ENCODE measurements at regions not wholly inside any gene's neighbourhood (a gene's known extent, or its start where the extent isn't known, plus 50 kb on each side); places are given as distances from the start of the nearest gene placed in this dataset.
"Not testable (repeated sequence)": the region's sequence is repeated elsewhere in the genome, so short reads cannot be mapped to it uniquely, and the experiment has no call there.

- no peak for DNase-seq
Measured at GRCh38 chr15:70522323-70522966, 240.9 kb downstream of the UACA start.

GRCh38 chr15:70521576-70522322, 241.6 kb downstream of the UACA start:
- DNase-seq, result no peak

GRCh38 chr15:70519616-70520015, 243.7 kb downstream of the UACA start:
- no peak for DNase-seq

- DNase-seq, result no peak
Measured at GRCh38 chr15:70519004-70519365, 244.4 kb downstream of the UACA start.

- no peak for DNase-seq
Measured at GRCh38 chr15:70518201-70519003, 245.0 kb downstream of the UACA start.

- DNase-seq, result no peak
Measured at GRCh38 chr15:70517194-70517590, 246.2 kb downstream of the UACA start.

GRCh38 chr15:70516408-70517193, 246.8 kb downstream of the UACA start:
- DNase-seq, result no peak

- DNase-seq, result no peak
Measured at GRCh38 chr15:70514251-70514650, 249.1 kb downstream of the UACA start.

GRCh38 chr15:70513819-70514218, 249.5 kb downstream of the UACA start:
- DNase-seq, result no peak

- peak; percentile 19 to 76 (median 31) for DNase-seq
Measured at GRCh38 chr15:70512772-70513362, 250.5 kb downstream of the UACA start.

- not testable (repeated sequence) for DNase-seq
Measured at GRCh38 chr15:70511972-70512587, 251.3 kb downstream of the UACA start.

- DNase-seq, result no peak
Measured at GRCh38 chr15:70510433-70510832, 252.9 kb downstream of the UACA start.

- no peak for DNase-seq
Measured at GRCh38 chr15:70509731-70510143, 253.6 kb downstream of the UACA start.

GRCh38 chr15:70509282-70509662, 254.1 kb downstream of the UACA start:
- DNase-seq, result peak in 1 of 5 donors; percentile 49

GRCh38 chr15:70508561-70509281, 254.6 kb downstream of the UACA start:
- no peak for DNase-seq

GRCh38 chr15:70507772-70508371, 255.5 kb downstream of the UACA start:
- DNase-seq, result peak in 1 of 5 donors; percentile 49

- DNase-seq, result no peak
Measured at GRCh38 chr15:70505936-70506912, 257.1 kb downstream of the UACA start.

GRCh38 chr15:70505411-70505919, 257.9 kb downstream of the UACA start:
- DNase-seq, result peak in 1 of 5 donors; percentile 48

GRCh38 chr15:70504988-70505387, 258.4 kb downstream of the UACA start:
- no peak for DNase-seq
